ENCODE measurements at regions not wholly inside any gene's neighbourhood (a gene's known extent, or its start where the extent isn't known, plus 50 kb on each side); places are given as distances from the start of the nearest gene placed in this dataset.

DNA sequence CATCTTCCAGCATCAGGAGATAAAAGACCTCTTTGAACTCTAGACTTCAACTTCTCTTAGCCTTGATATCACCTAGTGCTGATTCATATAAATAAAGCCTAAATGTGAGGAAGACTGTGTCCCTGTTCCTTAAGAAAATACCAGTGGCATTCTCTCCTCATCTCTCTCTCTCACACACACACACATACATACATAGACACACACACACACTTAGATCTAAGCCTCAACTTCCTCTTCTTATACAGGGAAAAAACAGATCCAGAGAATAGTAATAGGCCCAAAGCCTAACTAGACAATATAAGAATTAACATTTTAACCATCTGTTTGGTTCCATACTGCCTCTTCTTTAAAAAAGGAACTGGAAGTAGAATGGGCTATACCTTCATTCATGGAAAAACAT lies 195.3 kb upstream of the NR4A3 start:
- H3K18ac ChIP-seq (ENCODE audit: insufficient read length, low read depth, low read length): no peak overlapping the region
- no peak overlapping the region for H2AFZ ChIP-seq (ENCODE audit: low read length)
- no peaks in the 10 kb centered on the region for H3K9me3 ChIP-seq (ENCODE audit: control insufficient read depth, low read depth, low read length)
- H3K9ac ChIP-seq (ENCODE audit: extremely low read depth, insufficient read length, low read length): no peak overlapping the region
- no peaks in the 10 kb centered on the region for H3K9me3 Mint-ChIP-seq
- no peak overlapping the region for H3K56ac ChIP-seq (ENCODE audit: insufficient read length, low read depth, low read length)
- H2BK12ac ChIP-seq (ENCODE audit: insufficient read length, low read depth, low read length): no peak overlapping the region
- H4K91ac ChIP-seq (ENCODE audit: insufficient read length, low read depth, low read length): no peak overlapping the region
- H3K27me3 Mint-ChIP-seq (ENCODE audit: low read depth): no peaks in the 10 kb centered on the region
- H3K4me1 ChIP-seq (ENCODE audit: insufficient read depth, low read length): no peaks in the 10 kb centered on the region; the same call in 1 of the 2 replicates
- no peaks in the 10 kb centered on the region for H3K23me2 ChIP-seq (ENCODE audit: insufficient read length, low read depth, low read length, poor library complexity, severe bottlenecking)
- H4K8ac ChIP-seq (replicated peaks; ENCODE audit: insufficient read length, low read depth, low read length): no peak overlapping the region
- TF ChIP-seq, protein P1, sequence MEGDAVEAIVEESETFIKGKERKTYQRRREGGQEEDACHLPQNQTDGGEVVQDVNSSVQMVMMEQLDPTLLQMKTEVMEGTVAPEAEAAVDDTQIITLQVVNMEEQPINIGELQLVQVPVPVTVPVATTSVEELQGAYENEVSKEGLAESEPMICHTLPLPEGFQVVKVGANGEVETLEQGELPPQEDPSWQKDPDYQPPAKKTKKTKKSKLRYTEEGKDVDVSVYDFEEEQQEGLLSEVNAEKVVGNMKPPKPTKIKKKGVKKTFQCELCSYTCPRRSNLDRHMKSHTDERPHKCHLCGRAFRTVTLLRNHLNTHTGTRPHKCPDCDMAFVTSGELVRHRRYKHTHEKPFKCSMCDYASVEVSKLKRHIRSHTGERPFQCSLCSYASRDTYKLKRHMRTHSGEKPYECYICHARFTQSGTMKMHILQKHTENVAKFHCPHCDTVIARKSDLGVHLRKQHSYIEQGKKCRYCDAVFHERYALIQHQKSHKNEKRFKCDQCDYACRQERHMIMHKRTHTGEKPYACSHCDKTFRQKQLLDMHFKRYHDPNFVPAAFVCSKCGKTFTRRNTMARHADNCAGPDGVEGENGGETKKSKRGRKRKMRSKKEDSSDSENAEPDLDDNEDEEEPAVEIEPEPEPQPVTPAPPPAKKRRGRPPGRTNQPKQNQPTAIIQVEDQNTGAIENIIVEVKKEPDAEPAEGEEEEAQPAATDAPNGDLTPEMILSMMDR (conservative IDR thresholded peaks at IDR 0.05): no peak
- H4K5ac ChIP-seq (ENCODE audit: insufficient read length, low read depth, low read length): no peak overlapping the region
- H3K36me3 Mint-ChIP-seq (ENCODE audit: insufficient read depth in 1 of 3, low read depth in 3 of 3): no peaks in the 10 kb centered on the region
- no peak overlapping the region for H3K27ac ChIP-seq (ENCODE audit: insufficient read length, low read depth, low read length)
- H2BK5ac ChIP-seq (ENCODE audit: insufficient read length, low read length): no peak overlapping the region
- H2AK5ac ChIP-seq (ENCODE audit: insufficient read length, low read length): no peak overlapping the region
- peaks cover 3 to 5% of the 10 kb centered on the region in 2 experiments; a peak in 1 of 4 replicates for H3K4me1 Mint-ChIP-seq
- no peak overlapping the region for H2BK15ac ChIP-seq (ENCODE audit: low read depth, low read length)
- H4K20me1 ChIP-seq (ENCODE audit: control insufficient read depth, insufficient read depth, insufficient read length): no peaks in the 10 kb centered on the region
- DNase-seq: no peak
- H3K79me1 ChIP-seq (ENCODE audit: insufficient read depth, low read depth, low read length, poor library complexity, severe bottlenecking): no peaks in the 10 kb centered on the region
- no peak overlapping the region for H3K23ac ChIP-seq (ENCODE audit: insufficient read length, low read depth, low read length)
- H3K27ac Mint-ChIP-seq: no peak overlapping the region
- no peak overlapping the region for H3K4me2 ChIP-seq (ENCODE audit: insufficient read depth, insufficient read length, low read length)
- no peak overlapping the region for H3K4ac ChIP-seq (ENCODE audit: low read depth, low read length)
- no peak overlapping the region for H3K14ac ChIP-seq (ENCODE audit: insufficient read depth, low read length)
- H3K79me2 ChIP-seq (ENCODE audit: insufficient read depth, low read length): no peaks in the 10 kb centered on the region
- H2BK20ac ChIP-seq (ENCODE audit: low read depth, low read length, poor library complexity, severe bottlenecking): no peak overlapping the region
- no peak overlapping the region for H3T11ph ChIP-seq (ENCODE audit: low read length)
- no peaks in the 10 kb centered on the region for H3K27me3 ChIP-seq (ENCODE audit: insufficient read depth, low read length)
- H2BK120ac ChIP-seq (ENCODE audit: low read depth, low read length, poor library complexity, severe bottlenecking): no peak overlapping the region
- no peak overlapping the region for H3K4me3 Mint-ChIP-seq
